Gastroesophageal sphincter (tissue), 4 donors: ENCODE measurements at regions not wholly inside any gene's neighbourhood (a gene's known extent, or its start where the extent isn't known, plus 50 kb on each side); places are given as distances from the start of the nearest gene placed in this dataset.

ENCODE experiments used
- ATAC-seq: fragments of 150-250 bp; one replicate; pipeline ENCODE4 v1.9.1; 2016; ENCODE audit warnings: mild to moderate bottlenecking, moderate library complexity
- H3K27ac ChIP-seq, 4 donors: fragments of 200-600 bp; sonication (generic) in 3 of 4; 1 replicate in 3 of 4; 2 replicates in 1 of 4; pipeline ENCODE4 v1.5.1; 2016 to 2019
- H3K27me3 ChIP-seq: fragments of 200-600 bp; sonication (generic); one replicate; pipeline ENCODE4 v1.5.1; 2019
- H3K36me3 ChIP-seq, 2 donors: fragments of 200-600 bp; sonication (generic); one replicate each; pipeline ENCODE4 v1.5.1; 2019; ENCODE audit warnings: control low read depth in 1 of 2
- H3K4me1 ChIP-seq, 3 donors: fragments of 200-600 bp; sonication (generic); 1 replicate in 2 of 3; 2 replicates in 1 of 3; pipeline ENCODE4 v1.5.1; 2016 to 2019; ENCODE audit warnings: control low read depth in 2 of 3
- H3K4me3 ChIP-seq, 2 donors: fragments of 200-600 bp; sonication (generic); one replicate each; pipeline ENCODE4 v1.5.1; 2019; ENCODE audit warnings: mild to moderate bottlenecking in 1 of 2, moderate library complexity in 1 of 2
- H3K9me3 ChIP-seq, 3 donors: fragments of 200-600 bp; sonication (generic); one replicate each; pipeline ENCODE4 v1.5.1; 2017 to 2019; ENCODE audit warnings: control low read depth in 2 of 3
- EP300 ChIP-seq: sonication (generic); formaldehyde crosslinking; IDR thresholded peaks from one replicate; pipeline ENCODE4 v1.6.1; 2017; ENCODE audit warnings: antibody characterized with exemption, mild to moderate bottlenecking
- POLR2A ChIP-seq, 2 donors: fragments of 450-650 bp; IDR thresholded peaks; one replicate each; pipeline ENCODE4 v1.6.1; 2017; ENCODE audit warnings: antibody characterized with exemption in 2 of 2, mild to moderate bottlenecking in 2 of 2, moderate library complexity in 1 of 2
- POLR2AphosphoS5 ChIP-seq: sonication (generic); formaldehyde crosslinking; IDR thresholded peaks from one replicate; pipeline ENCODE4 v1.6.1; 2017; ENCODE audit warnings: antibody characterized with exemption
- WGBS, 2 donors: methylation state at CpG; one replicate each; pipeline ENCODE4 v1.1.5; 2018; ENCODE audit warnings: low coverage in 1 of 2; 5-methylcytosine and 5-hydroxymethylcytosine counted together
- TF ChIP-seq, protein P1 (sequence below), 4 experiments: fragments of 200-600 bp in 2 of 4; fragments of 450-650 bp in 2 of 4; sonication (generic) in 1 of 4; IDR thresholded peaks; one replicate each; pipeline ENCODE4 v1.5.1; 2017 to 2019; ENCODE audit warnings: antibody characterized with exemption in 4 of 4, mild to moderate bottlenecking in 2 of 4, moderate library complexity in 2 of 4

- 50% methylated on average over 1 of the region's 1 CpG for WGBS, 2 donors
- Histone ChIP-seq H3K4me1 (no peaks in the 10 kb centered on the region), H3K9me3 (peaks cover 0 to 11% (median 0%) of the 10 kb centered on the region in 3 donors), H3K36me3 (no peaks in the 10 kb centered on the region), H3K27ac (no peak overlapping the region), H3K4me3 (no peak overlapping the region), H3K27me3 (peaks cover 4% of the 10 kb centered on the region)
- no peak for TF ChIP-seq POLR2A (IDR thresholded peaks at IDR 0.05)
- TF ChIP-seq, protein P1, sequence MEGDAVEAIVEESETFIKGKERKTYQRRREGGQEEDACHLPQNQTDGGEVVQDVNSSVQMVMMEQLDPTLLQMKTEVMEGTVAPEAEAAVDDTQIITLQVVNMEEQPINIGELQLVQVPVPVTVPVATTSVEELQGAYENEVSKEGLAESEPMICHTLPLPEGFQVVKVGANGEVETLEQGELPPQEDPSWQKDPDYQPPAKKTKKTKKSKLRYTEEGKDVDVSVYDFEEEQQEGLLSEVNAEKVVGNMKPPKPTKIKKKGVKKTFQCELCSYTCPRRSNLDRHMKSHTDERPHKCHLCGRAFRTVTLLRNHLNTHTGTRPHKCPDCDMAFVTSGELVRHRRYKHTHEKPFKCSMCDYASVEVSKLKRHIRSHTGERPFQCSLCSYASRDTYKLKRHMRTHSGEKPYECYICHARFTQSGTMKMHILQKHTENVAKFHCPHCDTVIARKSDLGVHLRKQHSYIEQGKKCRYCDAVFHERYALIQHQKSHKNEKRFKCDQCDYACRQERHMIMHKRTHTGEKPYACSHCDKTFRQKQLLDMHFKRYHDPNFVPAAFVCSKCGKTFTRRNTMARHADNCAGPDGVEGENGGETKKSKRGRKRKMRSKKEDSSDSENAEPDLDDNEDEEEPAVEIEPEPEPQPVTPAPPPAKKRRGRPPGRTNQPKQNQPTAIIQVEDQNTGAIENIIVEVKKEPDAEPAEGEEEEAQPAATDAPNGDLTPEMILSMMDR (IDR thresholded peaks at IDR 0.05), result no peak
- TF ChIP-seq EP300, result no peak
- TF ChIP-seq POLR2AphosphoS5, result no peak
- no peak for ATAC-seq
Measured at GRCh38 chr10:8254350-8254749, 199.9 kb downstream of the GATA3 start.

DNA sequence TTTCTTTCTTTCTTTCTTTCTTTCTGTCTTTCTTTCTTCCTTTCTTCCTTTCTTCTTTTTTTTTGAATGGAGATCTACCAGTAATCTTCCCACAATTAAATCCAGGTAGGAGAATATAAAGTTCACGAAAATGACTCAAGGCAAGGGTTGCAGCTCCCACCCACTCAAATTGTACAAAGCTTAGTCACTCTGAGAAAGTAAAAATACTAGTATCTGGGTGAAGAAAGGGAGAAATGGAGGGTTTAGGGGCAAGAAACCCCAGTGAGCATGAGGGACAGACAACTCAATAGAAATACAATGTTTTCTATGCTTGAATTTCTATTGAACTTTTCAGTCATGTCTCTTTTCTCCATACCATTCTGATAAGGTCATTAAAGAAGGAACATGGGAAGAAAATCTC is 200.8 kb downstream of the GATA3 start:
- no peak for ATAC-seq
- TF ChIP-seq, protein P1 (IDR thresholded peaks at IDR 0.05), result no peak
- no peak for TF ChIP-seq POLR2AphosphoS5
- no peak for TF ChIP-seq EP300
- TF ChIP-seq POLR2A (IDR thresholded peaks at IDR 0.05), result no peak

GRCh38 chr10:8260645-8261044 is 206.2 kb downstream of the GATA3 start:
- no peak overlapping the region for H3K27ac ChIP-seq
- peaks cover 26% of the 10 kb centered on the region for H3K27me3 ChIP-seq
- H3K9me3 ChIP-seq, result peaks cover 0 to 10% (median 0%) of the 10 kb centered on the region in 3 donors
- H3K4me3 ChIP-seq, result no peak overlapping the region
- H3K4me1 ChIP-seq, result no peaks in the 10 kb centered on the region
- 92 to 96% methylated on average over 11 to 13 of the region's 16 CpGs for WGBS, 2 donors
- TF ChIP-seq POLR2A (IDR thresholded peaks at IDR 0.05) (no peak), POLR2AphosphoS5 (no peak), EP300 (no peak)
- TF ChIP-seq, protein P1 (IDR thresholded peaks at IDR 0.05), result no peak
- no peaks in the 10 kb centered on the region for H3K36me3 ChIP-seq
- no peak for ATAC-seq

More for the DNA sequence above, 200.8 kb downstream of the GATA3 start:
- H3K9me3 ChIP-seq, result peaks cover 0 to 10% (median 0%) of the 10 kb centered on the region in 3 donors
- no CpG with 5 or more reads among the region's 1 CpG for WGBS, 2 donors
- H3K4me3 ChIP-seq, result no peak overlapping the region
- no peak overlapping the region for H3K27ac ChIP-seq
- peaks cover 5% of the 10 kb centered on the region for H3K27me3 ChIP-seq
- H3K36me3 ChIP-seq, result no peaks in the 10 kb centered on the region
- no peaks in the 10 kb centered on the region for H3K4me1 ChIP-seq

- H3K9me3 ChIP-seq, result peaks cover 0 to 10% (median 0%) of the 10 kb centered on the region in 3 donors
- no peaks in the 10 kb centered on the region for H3K36me3 ChIP-seq
- TF ChIP-seq POLR2A (IDR thresholded peaks at IDR 0.05), result no peak
- 80 to 85% methylated on average over 4 of the region's 4 CpGs for WGBS, 2 donors
- no peak for ATAC-seq
- H3K4me3 ChIP-seq, result no peak overlapping the region
- H3K27me3 ChIP-seq, result peaks cover 26% of the 10 kb centered on the region
- no peaks in the 10 kb centered on the region for H3K4me1 ChIP-seq
- H3K27ac ChIP-seq, result no peak overlapping the region
Measured at GRCh38 chr10:8262317-8262716, 207.8 kb downstream of the GATA3 start.

GRCh38 chr10:8269976-8270375 is 215.5 kb downstream of the GATA3 start:
- Histone ChIP-seq H3K4me1 (no peaks in the 10 kb centered on the region), H3K4me3 (no peak overlapping the region), H3K27ac (no peak overlapping the region), H3K27me3 (peaks cover 5% of the 10 kb centered on the region), H3K9me3 (no peaks in the 10 kb centered on the region), H3K36me3 (no peaks in the 10 kb centered on the region)
- WGBS, 2 donors, result 84 to 96% methylated on average over 3 to 5 of the region's 5 CpGs
- no peak for TF ChIP-seq EP300
- no peak for TF ChIP-seq POLR2A (IDR thresholded peaks at IDR 0.05)
- TF ChIP-seq, protein P1 (IDR thresholded peaks at IDR 0.05), result no peak
- no peak for TF ChIP-seq POLR2AphosphoS5
- ATAC-seq, result no peak
